NCI-H2029 treated with DMSO at 0.1 percent for 48 hours (cell line): ENCODE measurements at regions not wholly inside any gene's neighbourhood (a gene's known extent, or its start where the extent isn't known, plus 50 kb on each side); places are given as distances from the start of the nearest gene placed in this dataset.

Experiments used
- DNase-seq: peaks from one replicate; lab custom pipeline; 2025; lab: John Stamatoyannopoulos, UW

GRCh38 chr1:244196571-244197285 is 145.6 kb downstream of the ZBTB18 start:
- no peak for DNase-seq

GRCh38 chr1:244197851-244198375 is 146.8 kb downstream of the ZBTB18 start:
- no peak for DNase-seq

- no peak for DNase-seq
Measured at GRCh38 chr1:244199902-244200301, 148.8 kb downstream of the ZBTB18 start.

GRCh38 chr1:244200596-244200995 is 149.5 kb downstream of the ZBTB18 start:
- no peak for DNase-seq

GRCh38 chr1:244201750-244202149 is 150.7 kb downstream of the ZBTB18 start:
- DNase-seq, result no peak

- no peak for DNase-seq
Measured at GRCh38 chr1:244204004-244204403, 152.9 kb downstream of the ZBTB18 start.

- DNase-seq, result no peak
Measured at GRCh38 chr1:244205171-244205570, 154.1 kb downstream of the ZBTB18 start.

GRCh38 chr1:244205906-244206305 is 154.8 kb downstream of the ZBTB18 start:
- no peak for DNase-seq

- no peak for DNase-seq
Measured at GRCh38 chr1:244207042-244207934, 156.2 kb downstream of the ZBTB18 start.

- DNase-seq, result no peak
Measured at GRCh38 chr1:244207935-244208244, 156.8 kb downstream of the ZBTB18 start.

GRCh38 chr1:244209955-244210354 is 158.9 kb downstream of the ZBTB18 start:
- DNase-seq, result no peak

GRCh38 chr1:244210884-244211558 is 159.9 kb downstream of the ZBTB18 start:
- no peak for DNase-seq

GRCh38 chr1:244211559-244211944 is 160.5 kb downstream of the ZBTB18 start:
- DNase-seq, result no peak

- no peak for DNase-seq
Measured at GRCh38 chr1:244212219-244212618, 161.1 kb downstream of the ZBTB18 start.

GRCh38 chr1:244212797-244213475 is 161.9 kb downstream of the ZBTB18 start:
- DNase-seq, result no peak

- no peak for DNase-seq
Measured at GRCh38 chr1:244214009-244214967, 163.2 kb downstream of the ZBTB18 start.

- no peak for DNase-seq
Measured at GRCh38 chr1:244216836-244217235, 165.8 kb downstream of the ZBTB18 start.

- no peak for DNase-seq
Measured at GRCh38 chr1:244217711-244218110, 166.6 kb downstream of the ZBTB18 start.

- no peak for DNase-seq
Measured at GRCh38 chr1:244218220-244218619, 167.1 kb downstream of the ZBTB18 start.

GRCh38 chr1:244219149-244219548 is 168.1 kb downstream of the ZBTB18 start:
- no peak for DNase-seq

- no peak for DNase-seq
Measured at GRCh38 chr1:244219802-244220201, 168.7 kb downstream of the ZBTB18 start.
